SHP77 treated with DMSO at 0.1 percent for 48 hours (cell line): ENCODE measurements at regions not wholly inside any gene's neighbourhood (a gene's known extent, or its start where the extent isn't known, plus 50 kb on each side); places are given as distances from the start of the nearest gene placed in this dataset.

Experiments used
- DNase-seq: peaks from one replicate; lab custom pipeline; 2025; lab: John Stamatoyannopoulos, UW

- no peak for DNase-seq
Observed at GRCh38 chr20:63128367-63128766, 87.6 kb downstream of the YTHDF1 start.

GRCh38 chr20:63127700-63128364 lies 88.1 kb downstream of the YTHDF1 start:
- no peak for DNase-seq

- no peak for DNase-seq
Observed at GRCh38 chr20:63126876-63127699, 88.8 kb downstream of the YTHDF1 start.

- no peak for DNase-seq
Observed at GRCh38 chr20:63125838-63126601, 89.9 kb downstream of the YTHDF1 start.

- no peak for DNase-seq
Observed at GRCh38 chr20:63125581-63125837, 90.4 kb downstream of the YTHDF1 start.

- no peak for DNase-seq
Observed at GRCh38 chr20:63124782-63125580, 91.0 kb downstream of the YTHDF1 start.

- DNase-seq: no peak
Observed at GRCh38 chr20:63124092-63124781, 91.7 kb downstream of the YTHDF1 start.

GRCh38 chr20:63123331-63123741 lies 92.6 kb downstream of the YTHDF1 start:
- no peak for DNase-seq

GRCh38 chr20:63122626-63123025 lies 93.3 kb downstream of the YTHDF1 start:
- DNase-seq: no peak

GRCh38 chr20:63121749-63122405 lies 94.1 kb downstream of the YTHDF1 start:
- no peak for DNase-seq

GRCh38 chr20:63121246-63121645 lies 94.7 kb downstream of the YTHDF1 start:
- DNase-seq: no peak

- no peak for DNase-seq
Observed at GRCh38 chr20:63120808-63121090, 95.2 kb downstream of the YTHDF1 start.

GRCh38 chr20:63119963-63120807 lies 95.7 kb downstream of the YTHDF1 start:
- DNase-seq: no peak

GRCh38 chr20:63119121-63119962 lies 96.6 kb downstream of the YTHDF1 start:
- no peak for DNase-seq

GRCh38 chr20:63118303-63119120 lies 97.4 kb downstream of the YTHDF1 start:
- no peak for DNase-seq

GRCh38 chr20:63117661-63118302 lies 98.1 kb downstream of the YTHDF1 start:
- DNase-seq: no peak

- no peak for DNase-seq
Observed at GRCh38 chr20:63117151-63117550, 98.8 kb downstream of the YTHDF1 start.
